T47D (cell line): ENCODE measurements at regions not wholly inside any gene's neighbourhood (a gene's known extent, or its start where the extent isn't known, plus 50 kb on each side); places are given as distances from the start of the nearest gene placed in this dataset.

Source experiments
- DNase-seq, 2 experiments: peaks; one replicate each; pipeline versions ENCODE4 v3.0.0 to v3.0.0-alpha.2; 2011 to 2012; ENCODE audit warnings: low read depth in 1 of 2, low spot score in 1 of 2
- JUND ChIP-seq: IDR thresholded peaks from 2 replicates; pipeline ENCODE4 v1.6.1; 2012; ENCODE audit warnings: low read depth
- in situ Hi-C: cut with HindIII; loops from 2 replicates; pipeline ENCODE4 v1.10.0; 2016; ENCODE audit warnings: low sequenced_read_pairs, low pct_unique_long_range_greater_than_20kb

DNA sequence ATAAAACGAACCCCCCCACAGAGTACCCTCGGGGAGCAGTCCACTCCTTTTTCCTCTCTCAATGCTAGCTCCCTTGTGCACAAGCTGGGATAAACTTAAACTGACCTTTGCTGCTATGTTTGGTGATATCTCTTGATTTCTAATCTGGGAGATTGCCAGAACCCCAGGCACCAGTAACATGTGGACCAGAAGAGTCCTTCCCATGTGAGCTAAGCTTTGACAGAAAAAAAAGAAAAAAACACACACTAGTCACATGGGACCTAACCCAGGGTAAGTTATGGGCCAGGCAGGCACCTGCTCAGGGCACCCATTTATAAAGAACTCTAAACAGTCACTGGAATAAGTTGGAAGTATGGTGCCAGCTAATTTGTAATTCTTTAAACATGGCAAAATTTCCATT lies 242.6 kb downstream of the EN1 start:
- in situ Hi-C loops, result no loop called here
- no peak for DNase-seq
- TF ChIP-seq JUND, result no peak

DNA sequence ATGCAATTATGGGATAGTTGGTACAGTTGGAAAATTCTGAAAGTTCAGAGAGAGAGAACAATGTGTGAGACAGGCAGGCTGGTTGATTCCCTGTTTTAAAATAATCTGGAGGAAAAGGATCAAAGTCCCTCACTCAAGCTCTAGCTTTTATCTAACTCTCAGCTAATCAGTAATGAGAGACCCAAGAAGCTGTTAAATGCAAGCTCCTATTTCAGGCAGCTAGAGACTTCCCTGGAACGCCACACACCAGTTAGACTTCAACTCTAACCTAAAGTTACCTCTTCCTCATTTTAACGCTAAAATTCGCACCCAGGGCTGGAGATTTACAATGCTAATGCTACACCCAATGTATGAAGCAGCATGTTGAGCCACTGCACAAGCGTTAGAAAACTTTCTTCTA lies 243.1 kb downstream of the EN1 start:
- TF ChIP-seq JUND, result no peak
- in situ Hi-C loops, result no loop called here
- DNase-seq, result no peak

- DNase-seq, result no peak
- no peak for TF ChIP-seq JUND
- in situ Hi-C loops, result no loop called here
These were observed 248.3 kb downstream of the EN1 start for GRCh38 chr2:118599141-118599540.

GRCh38 chr2:118596620-118597019 lies 250.8 kb downstream of the EN1 start:
- DNase-seq, result no peak
- in situ Hi-C loops, result no loop called here
- no peak for TF ChIP-seq JUND

DNA sequence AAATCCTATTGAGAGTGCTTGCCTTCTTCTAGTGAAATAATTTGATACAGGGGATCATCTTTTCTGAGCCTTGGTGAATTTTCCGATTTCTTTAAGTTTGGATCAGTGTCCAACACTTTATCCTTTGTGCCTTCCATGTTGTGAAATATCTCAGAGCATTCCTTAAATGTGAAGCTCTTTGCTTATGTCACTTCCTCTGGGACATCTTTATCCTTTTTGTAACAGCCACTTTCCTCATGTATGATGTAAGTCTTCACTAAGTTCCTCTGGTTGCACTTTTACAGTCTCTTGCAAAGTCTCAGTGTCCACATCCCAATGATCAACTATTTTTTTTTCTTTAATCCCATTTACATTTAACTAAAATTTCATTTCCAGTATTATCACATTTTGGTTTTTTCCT lies 254.2 kb downstream of the EN1 start:
- DNase-seq, result no peak
- TF ChIP-seq JUND, result no peak
- in situ Hi-C loops, result no loop called here

DNA sequence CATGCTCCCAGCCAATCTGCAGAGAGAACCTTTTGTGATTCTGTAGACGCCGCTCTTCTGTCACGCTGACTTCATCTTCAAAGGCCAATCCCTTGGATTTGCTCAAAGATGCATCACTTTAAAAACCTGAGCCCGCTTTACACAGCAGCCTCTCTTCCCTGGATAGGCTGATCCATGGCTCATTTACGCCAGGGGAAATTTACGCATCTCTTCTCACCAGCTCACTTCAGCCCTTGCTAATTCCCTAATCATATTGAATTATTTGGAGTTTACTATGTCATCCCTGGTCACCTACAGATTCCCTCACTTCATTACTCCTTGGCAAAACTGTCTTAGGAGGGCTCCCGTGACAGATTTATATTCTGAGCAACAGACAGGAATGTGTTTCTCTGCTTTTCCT lies 256.2 kb downstream of the EN1 start:
- TF ChIP-seq JUND, result no peak
- in situ Hi-C loops, result no loop called here
- DNase-seq, result no peak

DNA sequence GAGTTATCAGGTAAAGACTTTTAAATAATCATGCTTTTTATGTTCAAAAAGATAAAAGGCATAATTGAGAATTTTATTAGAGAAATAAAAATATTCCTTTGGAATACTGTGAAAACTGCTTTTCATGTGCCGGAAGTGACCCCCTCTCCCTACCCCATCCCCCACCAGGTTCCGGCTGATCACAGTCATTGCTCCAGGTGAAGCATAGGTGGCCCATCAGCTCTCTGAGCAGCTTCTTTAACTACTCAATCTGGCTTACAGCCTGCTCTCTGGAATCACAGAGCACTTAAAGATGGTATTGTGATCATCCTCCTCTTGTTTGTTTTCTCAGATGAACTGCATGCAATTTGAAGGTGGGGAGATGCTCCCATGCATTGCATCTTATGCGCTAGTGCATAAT lies 257.7 kb downstream of the EN1 start:
- no peak for TF ChIP-seq JUND
- in situ Hi-C loops, result no loop called here
- DNase-seq, result no peak

DNA sequence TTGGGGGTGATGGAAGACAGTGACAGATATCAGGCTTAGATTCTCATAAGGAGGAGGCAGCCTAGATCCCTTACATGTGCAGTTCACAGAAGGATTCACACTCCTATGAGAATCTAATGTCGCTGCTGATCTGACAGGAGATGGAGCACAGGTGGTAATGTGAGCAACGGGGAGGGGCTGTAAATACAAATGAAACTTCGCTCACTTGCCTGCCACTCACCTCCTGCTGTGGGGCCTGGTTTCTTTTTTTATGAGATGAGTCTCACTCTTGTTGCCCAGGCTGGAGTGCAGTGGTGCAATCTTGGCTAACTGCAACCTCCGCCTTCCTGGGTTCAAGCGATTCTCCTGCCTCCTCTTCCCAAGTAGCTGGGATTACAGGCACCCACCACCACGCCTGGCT lies 258.6 kb downstream of the EN1 start:
- DNase-seq, result no peak
- TF ChIP-seq JUND, result no peak
- in situ Hi-C loops, result no loop called here

DNA sequence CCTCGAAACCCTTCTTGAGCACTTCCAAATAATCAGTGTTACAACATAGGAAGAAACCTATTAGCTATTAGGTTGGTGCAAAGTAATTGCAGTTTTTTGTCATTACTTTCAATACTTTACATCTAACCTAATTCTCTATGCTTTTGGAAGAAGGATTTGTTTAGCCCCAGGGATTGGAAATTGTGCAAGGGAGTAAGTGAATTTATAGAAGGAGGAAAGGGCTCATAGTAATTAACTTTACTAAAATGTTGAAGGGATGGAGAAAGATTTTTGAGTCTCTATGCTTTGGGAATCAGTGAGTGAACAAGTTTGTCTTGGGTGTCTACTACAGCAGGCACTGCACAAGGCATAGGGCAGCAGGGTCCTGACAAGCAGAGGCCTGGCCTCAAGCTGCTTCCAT lies 261.1 kb downstream of the EN1 start:
- TF ChIP-seq JUND, result no peak
- in situ Hi-C loops, result no loop called here
- DNase-seq, result no peak

DNA sequence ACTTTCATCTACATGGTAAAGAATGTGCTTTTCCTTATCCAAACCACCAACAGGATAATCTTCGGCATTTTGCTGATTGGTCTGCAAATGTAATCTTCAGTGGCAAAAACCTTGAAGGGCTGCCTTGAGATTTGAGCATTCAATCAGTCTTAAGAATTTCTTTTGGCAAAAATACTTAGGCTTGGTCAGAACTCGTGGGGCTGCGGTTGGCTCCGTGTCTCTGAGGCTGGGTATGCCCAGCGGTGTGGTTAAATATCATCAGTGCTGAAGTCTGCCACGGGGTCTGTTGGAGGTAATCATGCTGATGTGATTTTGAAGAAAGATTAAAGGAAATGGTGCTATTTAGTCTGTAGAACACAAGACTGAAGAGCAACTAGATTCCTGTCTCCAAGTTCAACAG lies 262.6 kb downstream of the EN1 start:
- TF ChIP-seq JUND, result no peak
- in situ Hi-C loops, result no loop called here
- DNase-seq, result no peak

DNA sequence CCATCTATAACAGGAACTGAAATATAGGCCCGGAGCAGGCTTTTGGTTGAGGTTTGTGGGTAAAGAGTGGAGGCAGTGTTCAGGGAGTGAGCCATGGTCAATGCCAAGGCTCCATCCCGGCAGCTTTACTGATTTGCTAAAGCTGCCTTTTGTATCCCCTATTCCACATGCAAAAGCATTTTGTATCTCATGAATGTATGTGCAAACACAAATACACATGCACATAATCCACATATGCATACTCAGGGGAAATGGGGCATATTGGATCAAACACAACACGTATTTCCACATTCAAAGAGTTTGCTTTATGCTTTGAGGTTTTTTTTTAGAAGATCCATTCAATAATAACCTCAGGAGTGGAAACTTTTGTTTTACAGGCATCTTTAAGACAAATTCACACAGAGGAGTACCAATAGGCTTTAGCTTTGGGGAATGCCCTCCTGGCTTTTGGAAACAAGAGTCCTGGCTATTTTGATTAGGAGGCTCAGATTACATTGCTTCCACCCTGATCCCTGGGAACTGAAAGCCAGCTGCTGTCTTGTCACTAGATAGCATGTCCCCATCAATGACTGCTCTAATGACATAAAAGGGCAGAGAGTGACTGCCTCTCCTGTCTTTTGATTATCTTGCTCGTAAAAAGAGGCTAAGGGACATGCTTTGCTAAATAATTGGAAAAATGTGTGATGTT lies 263.2 kb downstream of the EN1 start:
- no peak for DNase-seq
- no peak for TF ChIP-seq JUND
- in situ Hi-C loops, result no loop called here

DNA sequence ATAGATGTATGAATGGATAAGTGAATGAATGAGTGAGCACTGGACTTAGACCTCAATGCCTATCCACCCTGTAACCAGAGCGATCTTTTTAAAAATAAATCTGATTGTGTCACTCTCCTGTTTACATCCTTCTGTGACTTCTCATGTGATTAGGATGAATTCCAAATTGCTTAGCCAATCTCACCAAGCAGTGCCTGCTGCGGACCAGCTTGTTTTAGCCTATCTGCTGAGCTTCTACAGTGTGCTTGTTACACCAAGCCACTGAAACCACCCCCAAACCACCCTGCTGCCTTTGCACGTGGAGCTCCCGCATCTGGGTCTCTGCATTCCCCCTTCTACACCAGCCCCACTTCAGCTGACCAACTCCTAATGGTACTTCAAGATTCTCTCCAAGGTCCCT lies 265.4 kb downstream of the EN1 start:
- in situ Hi-C loops, result no loop called here
- DNase-seq, result no peak

GRCh38 chr2:118580651-118581050 lies 266.8 kb downstream of the EN1 start:
- in situ Hi-C loops, result no loop called here
- DNase-seq, result no peak
- no peak for TF ChIP-seq JUND

More for the DNA sequence above, 265.4 kb downstream of the EN1 start:
- TF ChIP-seq JUND, result no peak

GRCh38 chr2:118580107-118580506 lies 267.3 kb downstream of the EN1 start:
- TF ChIP-seq JUND, result no peak
- no peak for DNase-seq
- in situ Hi-C loops, result no loop called here
